GM04504 (cell line): ENCODE measurements at regions not wholly inside any gene's neighbourhood (a gene's known extent, or its start where the extent isn't known, plus 50 kb on each side); places are given as distances from the start of the nearest gene placed in this dataset.
"Not testable (repeated sequence)": the region's sequence is repeated elsewhere in the genome, so short reads cannot be mapped to it uniquely, and the experiment has no call there.

Experiments used
- DNase-seq: peaks from one replicate; pipeline ENCODE4 v3.0.0-alpha.2; 2012; ENCODE audit warnings: low read depth

GRCh38 chr18:71238974-71239624 lies 950.3 kb downstream of the SOCS6 start:
- no peak for DNase-seq

- DNase-seq: no peak
These were observed 948.8 kb downstream of the SOCS6 start for GRCh38 chr18:71237641-71238040.

GRCh38 chr18:71233177-71233576 lies 944.3 kb downstream of the SOCS6 start:
- no peak for DNase-seq

GRCh38 chr18:71223486-71223885 lies 934.6 kb downstream of the SOCS6 start:
- no peak for DNase-seq

- DNase-seq: no peak
These were observed 932.6 kb downstream of the SOCS6 start for GRCh38 chr18:71221405-71221804.

- not testable (repeated sequence) for DNase-seq
These were observed 923.9 kb downstream of the SOCS6 start for GRCh38 chr18:71212739-71213138.

- DNase-seq: no peak
These were observed 923.4 kb downstream of the SOCS6 start for GRCh38 chr18:71212222-71212621.

- no peak for DNase-seq
These were observed 921.1 kb downstream of the SOCS6 start for GRCh38 chr18:71209944-71210343.

GRCh38 chr18:71194438-71194837 lies 905.6 kb downstream of the SOCS6 start:
- DNase-seq: no peak

GRCh38 chr18:71189581-71189980 lies 900.7 kb downstream of the SOCS6 start:
- DNase-seq: no peak

- no peak for DNase-seq
These were observed 879.8 kb downstream of the SOCS6 start for GRCh38 chr18:71168557-71169145.

GRCh38 chr18:71136487-71136886 lies 847.6 kb downstream of the SOCS6 start:
- no peak for DNase-seq

- DNase-seq: no peak
These were observed 845.3 kb downstream of the SOCS6 start for GRCh38 chr18:71134122-71134521.

- no peak for DNase-seq
These were observed 843.1 kb downstream of the SOCS6 start for GRCh38 chr18:71131918-71132317.

- no peak for DNase-seq
These were observed 841.5 kb downstream of the SOCS6 start for GRCh38 chr18:71130351-71130750.

- DNase-seq: no peak
These were observed 836.7 kb downstream of the SOCS6 start for GRCh38 chr18:71125581-71125980.

- DNase-seq: no peak
These were observed 827.7 kb downstream of the SOCS6 start for GRCh38 chr18:71116535-71116934.

- no peak for DNase-seq
These were observed 826.4 kb downstream of the SOCS6 start for GRCh38 chr18:71115261-71115660.

- no peak for DNase-seq
These were observed 825.8 kb downstream of the SOCS6 start for GRCh38 chr18:71114550-71115210.

- DNase-seq: no peak
These were observed 818.4 kb downstream of the SOCS6 start for GRCh38 chr18:71107244-71107643.

GRCh38 chr18:71106701-71107100 lies 817.9 kb downstream of the SOCS6 start:
- no peak for DNase-seq

- DNase-seq: no peak
These were observed 817.2 kb downstream of the SOCS6 start for GRCh38 chr18:71105994-71106546.
